MV-4-11 (cell line): ENCODE measurements at regions not wholly inside any gene's neighbourhood (a gene's known extent, or its start where the extent isn't known, plus 50 kb on each side); places are given as distances from the start of the nearest gene placed in this dataset.
"Not testable (repeated sequence)": the region's sequence is repeated elsewhere in the genome, so short reads cannot be mapped to it uniquely, and the experiment has no call there.

ENCODE experiments used
- DNase-seq: peaks from one replicate; lab custom pipeline; 2025; lab: John Stamatoyannopoulos, UW

DNA sequence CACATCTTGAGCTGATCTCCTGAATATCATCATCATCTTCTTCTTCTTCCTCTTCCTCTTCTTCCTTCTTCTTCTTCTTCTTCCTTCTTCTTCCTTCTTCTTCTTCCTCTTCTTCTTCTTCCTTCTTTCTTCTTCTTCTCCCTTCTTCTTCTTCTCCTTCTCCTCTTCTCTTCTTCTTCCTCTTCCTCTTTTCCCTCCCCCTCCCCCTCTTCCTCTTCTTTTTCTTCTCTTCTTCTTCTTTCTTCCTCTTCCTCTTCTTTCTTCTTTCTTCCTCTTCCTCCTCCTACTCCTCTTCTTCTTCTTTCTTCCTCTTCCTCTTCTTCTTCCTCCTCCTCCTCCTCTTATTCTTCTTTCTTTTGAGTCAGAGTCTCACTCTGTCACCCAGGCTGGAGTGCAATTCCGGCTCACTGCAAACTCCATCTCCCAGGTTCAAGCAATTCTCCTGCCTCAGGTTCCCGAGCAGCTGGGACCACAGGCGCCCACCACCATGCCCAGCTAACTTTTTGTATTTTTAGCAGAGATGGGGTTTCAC, 197.9 kb upstream of the NANOGP8 start:
- DNase-seq, result no peak

DNA sequence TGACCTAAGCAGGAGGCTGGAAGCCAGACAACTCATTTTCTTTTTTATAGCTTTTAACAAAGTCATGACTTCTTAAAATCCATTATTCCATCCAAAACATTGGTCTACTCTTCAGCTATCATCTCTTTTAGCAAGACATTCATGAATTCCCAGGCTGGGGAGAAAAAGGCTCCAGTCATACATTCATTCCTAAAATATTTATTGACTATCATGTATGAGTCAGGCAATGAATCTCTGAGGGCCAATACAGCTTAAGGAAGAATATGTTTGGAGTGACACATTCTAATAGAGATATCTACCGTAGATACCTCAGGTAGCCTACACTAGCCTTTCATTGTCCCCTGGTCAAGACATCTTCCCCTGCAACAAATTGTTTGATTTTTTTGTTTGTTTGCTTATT, 196.4 kb upstream of the NANOGP8 start:
- no peak for DNase-seq

DNA sequence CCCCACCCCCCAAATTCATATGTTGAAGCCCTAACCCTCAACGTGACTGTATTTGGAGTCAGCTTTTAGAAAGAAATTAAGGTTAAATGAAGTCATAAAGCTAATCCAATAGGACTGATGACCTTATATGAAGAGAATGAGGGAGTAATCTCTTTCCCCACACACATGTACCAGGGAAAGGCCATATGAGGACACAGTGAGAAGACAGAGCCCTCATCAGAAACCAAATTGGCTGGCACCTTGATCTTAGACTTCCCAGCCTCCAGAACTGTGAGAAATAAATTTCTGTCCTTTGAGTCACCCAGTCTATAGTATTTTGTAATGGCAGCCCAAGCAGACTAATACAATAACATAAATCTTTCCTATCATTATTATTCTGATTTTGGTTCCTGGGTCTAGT, 194.7 kb upstream of the NANOGP8 start:
- DNase-seq, result no peak

DNA sequence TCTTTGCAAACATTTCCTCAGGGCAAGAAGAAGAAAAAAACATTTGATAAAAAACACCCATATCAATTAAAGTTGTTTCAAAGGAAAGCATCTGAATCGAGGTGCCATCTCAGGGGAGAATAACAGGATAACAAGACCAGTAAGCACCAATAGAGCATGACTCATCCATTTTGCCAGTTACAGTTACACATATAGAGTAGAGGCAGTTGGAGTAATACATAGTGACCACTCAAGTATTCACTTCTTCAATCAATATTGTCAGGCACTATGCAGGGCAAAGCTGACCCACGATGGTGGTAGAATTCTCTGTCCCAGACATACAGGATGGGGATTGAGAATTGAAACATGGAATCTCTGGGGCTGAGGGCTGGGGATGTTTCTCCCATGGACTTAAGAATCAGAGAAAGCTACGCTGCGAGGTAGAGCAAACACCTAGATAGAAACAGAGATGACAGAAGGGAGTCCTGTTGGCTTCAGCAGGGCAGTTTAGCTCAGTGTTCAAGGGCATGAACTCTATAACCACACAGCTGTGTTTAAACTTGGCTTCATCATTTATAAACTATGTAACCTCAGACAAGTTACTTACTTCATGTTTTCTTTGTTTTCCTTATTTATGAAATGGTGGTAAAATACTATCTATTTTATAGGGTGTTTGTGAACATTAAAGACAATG, 186.4 kb upstream of the NANOGP8 start:
- DNase-seq, result no peak

DNA sequence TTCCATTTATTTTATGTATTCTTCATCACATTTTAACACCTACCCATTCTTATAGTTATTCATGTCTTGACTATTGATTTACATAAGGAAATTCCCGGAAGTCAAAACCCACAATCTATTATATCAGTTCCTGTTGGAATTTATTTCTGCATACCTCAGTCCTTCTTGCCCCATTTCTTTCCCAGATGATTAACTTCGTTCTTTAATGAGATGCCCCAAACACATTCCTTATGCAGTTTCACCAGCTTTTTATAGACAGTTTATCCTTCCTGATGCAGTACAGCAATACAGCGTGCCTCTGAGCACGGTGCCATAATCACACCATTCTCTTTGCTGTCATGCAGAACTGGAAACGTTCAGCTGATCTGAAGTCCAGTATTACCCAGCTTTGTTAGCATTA, 175.8 kb upstream of the NANOGP8 start:
- DNase-seq, result no peak

DNA sequence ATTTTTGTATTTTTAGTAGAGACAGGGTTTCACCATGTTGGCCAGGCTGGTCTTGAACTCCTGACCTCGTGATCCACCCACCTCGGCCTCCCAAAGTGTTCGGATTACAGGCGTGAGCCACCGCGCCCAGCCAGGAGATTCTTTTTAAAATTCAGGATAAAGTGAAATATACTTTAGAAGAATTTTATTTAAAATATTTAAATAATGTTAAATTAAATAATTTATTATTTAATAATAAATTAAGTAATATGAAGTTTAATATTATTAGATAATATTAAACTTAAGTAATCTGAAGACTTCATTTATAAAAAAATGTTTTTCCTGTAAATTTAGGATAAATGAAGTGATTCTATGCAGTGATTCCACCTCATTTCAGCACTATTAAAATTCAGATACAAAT, 175.2 kb upstream of the NANOGP8 start:
- not testable (repeated sequence) for DNase-seq

DNA sequence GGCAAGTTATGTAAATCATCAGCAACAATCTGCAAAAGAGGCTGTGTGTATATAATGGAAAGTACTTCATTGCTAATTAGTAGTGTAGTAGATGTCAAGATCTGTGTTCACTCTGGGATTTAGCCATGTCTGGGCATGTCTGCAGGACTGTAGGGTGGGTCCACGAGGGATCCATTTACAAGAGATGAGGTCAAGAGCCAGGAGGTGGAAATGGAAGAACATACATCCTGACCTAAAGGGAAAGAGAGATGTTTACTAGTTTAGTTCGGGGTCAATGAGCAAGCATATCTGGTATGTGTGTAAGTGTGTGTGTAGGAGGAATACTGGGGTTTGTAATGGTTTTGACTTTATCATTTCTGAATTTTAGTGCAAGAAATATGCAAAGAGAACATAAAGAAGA, 171.5 kb upstream of the NANOGP8 start:
- DNase-seq, result no peak

DNA sequence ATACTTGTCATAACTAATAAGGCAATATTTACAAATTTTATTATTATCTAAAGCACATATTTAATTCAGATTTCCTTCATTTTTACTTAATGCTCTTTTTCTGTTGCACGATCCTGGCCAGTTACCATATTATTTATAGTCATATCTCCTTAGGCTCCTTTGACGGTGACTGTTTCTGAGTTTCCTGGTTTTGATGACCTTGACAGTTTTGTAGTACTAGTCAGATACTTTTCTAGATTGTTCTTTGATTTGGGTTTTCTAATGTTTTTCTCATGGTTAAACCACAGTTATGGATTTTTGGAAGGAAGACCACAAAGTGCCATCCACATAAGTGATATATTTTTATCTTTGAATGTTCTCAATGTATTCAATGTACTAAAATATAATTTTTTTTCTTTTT, 171.0 kb upstream of the NANOGP8 start:
- no peak for DNase-seq

DNA sequence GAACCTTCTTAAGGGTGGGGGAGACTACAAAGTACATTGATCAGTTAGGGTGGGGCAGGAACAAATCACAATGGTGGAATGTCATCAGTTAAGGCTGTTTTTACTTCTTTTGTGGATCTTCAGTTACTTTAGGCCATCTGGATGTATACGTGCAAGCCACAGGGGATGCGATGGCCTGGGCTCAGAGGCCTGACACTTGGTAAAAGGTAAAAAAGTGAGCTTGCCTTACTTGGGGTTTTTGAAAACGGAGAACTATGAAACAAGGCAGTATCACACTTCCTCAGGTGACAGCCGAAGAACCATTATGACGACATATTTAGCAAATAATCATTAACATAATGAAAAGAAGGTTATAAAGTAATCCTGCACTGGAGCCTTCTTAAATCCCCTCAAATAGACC, 169.8 kb upstream of the NANOGP8 start:
- not testable (repeated sequence) for DNase-seq

DNA sequence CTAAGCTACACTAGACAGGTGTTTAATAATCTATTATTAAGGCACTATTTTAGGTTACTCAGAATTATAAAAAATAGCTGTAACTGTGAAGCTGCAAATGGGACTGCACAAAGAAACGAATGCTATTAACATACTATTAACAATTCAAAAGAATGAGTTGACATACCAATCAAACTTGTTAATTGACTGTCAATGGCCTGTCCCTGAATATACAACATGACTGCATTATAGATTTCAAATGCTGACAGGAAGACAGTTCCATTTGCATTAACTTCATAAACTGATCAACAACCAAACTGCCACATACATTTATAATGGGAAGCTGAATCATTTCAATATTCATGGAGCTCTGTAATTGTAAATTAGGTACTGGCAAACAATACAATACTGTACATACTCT, 169.0 kb upstream of the NANOGP8 start:
- no peak for DNase-seq

DNA sequence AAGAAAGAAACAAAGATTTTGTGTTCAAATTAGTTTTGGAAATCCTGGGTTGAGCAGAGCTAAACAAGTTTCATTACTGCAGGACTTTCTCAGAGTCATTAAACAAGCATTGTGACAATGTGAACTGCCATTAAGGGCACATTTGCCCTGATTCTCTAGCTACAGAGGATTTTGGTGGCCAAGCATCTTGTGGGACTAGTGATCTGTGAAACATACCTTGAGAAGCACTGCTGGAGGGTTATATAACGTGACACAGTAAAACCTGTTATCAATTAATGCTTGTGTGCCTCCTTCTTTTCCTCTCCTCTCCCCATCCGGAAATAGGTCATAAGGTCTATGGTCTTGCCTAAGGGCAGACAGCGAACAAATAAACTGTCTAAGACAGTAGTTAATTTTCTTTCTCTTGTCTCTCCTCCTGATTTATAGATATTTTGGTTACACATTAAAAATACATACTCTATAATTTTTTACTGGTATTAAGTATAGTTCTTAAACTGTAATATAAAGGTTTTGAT, 167.3 kb upstream of the NANOGP8 start:
- DNase-seq, result no peak

DNA sequence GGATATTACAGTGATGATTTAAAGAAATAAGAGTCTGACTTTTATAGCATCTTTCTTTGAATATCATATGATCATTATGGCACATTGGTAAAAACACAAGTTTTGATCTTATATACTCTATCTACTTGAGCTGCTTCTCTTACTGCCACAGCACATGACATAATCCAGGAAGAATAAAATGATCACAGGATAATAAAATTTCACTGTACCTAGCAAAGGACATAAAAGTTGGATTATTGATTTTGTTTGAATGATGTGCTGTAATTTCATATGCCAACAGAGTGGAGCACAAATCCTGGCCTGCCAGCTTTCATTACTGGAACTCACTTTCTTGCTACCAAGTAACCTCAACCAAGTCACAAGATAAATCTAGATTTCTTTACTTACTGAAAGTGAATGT, 162.1 kb upstream of the NANOGP8 start:
- DNase-seq, result no peak

DNA sequence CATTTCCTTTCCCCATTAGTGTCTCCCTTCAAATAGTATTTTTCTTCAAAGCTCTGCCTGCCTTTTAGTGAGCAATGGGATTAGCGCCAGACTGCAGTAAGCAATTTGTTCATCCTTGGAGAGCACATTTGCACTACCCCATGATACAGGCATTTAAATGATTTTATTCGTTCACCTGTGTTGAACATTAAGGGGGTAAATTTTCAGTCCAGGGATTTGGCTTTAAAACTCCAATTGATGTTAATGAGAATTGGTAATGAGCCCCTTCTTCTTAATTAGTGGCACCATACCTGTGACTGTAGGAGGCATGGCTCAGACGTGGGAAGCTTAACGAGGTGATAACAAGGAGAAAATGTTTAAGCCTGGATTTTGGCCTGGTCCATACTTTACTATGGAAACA, 161.4 kb upstream of the NANOGP8 start:
- DNase-seq, result no peak

DNA sequence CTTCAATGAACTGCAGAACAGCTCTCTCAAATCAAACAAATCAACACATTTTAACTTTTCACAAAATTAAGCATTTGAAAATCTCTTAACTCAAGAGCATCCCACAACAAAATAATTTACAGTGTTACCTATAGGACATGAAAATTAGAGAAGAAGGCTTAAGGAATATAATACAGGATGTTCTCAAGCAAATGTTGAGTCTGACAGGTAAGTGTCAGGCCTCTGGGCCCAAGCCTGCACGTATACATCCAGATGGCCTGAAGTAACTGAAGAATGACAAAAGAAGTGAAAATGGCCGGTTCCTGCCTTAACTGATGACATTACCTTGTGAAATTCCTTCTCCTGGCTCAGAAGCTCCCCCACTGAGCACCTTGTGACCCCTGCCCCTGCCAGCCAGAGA, 160.6 kb upstream of the NANOGP8 start:
- not testable (repeated sequence) for DNase-seq

DNA sequence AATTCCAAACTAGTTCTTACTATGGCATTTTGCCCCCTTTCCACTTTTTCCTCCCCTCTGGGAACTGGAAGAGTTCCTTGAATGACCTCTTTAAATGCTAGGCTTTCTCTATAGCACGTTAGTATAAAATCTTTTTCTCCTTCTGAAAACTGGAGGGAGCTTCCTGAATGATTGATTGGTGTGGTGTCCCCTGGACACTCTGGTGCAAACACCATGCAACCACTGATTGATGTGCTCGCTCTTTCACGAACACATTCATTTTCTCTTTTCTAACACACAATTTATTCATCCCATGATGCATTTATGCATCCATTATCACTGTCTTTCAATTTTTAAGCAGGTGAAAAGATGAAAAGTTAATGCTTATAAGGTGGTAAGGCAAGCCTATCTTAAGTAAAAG, 159.1 kb upstream of the NANOGP8 start:
- DNase-seq, result no peak

DNA sequence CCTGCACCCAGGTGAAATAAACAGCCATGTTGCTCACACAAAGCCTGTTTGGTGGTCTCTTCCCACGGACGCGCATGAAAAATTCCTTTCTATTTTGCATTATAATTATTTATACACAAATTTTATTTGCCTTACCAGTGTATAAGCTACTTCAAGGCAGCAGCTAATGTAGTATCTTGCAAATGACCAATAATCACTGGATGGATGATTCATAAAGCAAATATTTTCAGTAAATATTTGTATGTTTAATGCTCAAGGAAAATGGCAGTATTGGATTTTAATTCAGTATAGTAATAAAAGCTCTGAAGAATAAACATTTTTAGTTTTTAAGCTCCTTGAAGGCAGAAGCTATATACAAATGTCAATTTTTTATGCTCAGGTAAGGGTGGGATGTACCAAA, 158.7 kb upstream of the NANOGP8 start:
- no peak for DNase-seq

DNA sequence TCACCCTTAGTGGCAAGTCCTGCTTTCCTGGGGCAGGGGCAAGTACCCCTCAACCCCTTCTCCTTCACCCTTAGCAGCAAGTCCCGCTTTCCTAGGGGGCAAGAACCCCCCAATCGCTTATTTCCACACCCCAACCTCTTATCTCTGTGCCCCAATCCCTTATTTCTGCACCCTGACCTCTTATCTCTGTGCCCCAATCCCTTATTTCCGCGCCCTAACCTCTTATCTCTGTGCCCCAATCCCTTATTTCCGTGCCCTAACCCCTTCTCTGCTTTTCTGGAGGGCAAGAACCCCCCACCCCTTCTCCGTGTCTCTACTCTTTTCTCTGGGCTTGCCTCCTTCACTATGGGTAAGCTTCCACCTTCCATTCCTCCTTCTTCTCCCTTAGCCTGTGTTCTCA, 154.6 kb upstream of the NANOGP8 start:
- DNase-seq, result not testable (repeated sequence)

DNA sequence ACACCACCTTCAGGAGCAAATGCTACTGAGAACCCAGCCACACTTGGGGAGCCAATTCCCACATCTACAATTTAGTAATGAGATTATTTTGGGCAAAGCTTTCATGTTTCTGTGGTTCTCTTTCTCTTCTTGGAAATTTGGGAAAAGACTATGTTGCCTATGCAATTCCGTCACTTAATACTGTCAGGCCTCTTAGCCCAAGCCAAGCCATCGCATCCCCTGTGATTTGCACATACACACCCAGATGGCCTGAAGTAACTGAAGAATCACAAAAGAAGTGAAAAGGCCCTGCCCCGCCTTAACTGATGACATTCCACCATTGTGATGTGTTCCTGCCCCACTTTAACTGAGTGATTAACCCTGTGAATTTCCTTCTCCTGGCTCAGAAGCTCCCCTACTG, 153.4 kb upstream of the NANOGP8 start:
- not testable (repeated sequence) for DNase-seq

DNA sequence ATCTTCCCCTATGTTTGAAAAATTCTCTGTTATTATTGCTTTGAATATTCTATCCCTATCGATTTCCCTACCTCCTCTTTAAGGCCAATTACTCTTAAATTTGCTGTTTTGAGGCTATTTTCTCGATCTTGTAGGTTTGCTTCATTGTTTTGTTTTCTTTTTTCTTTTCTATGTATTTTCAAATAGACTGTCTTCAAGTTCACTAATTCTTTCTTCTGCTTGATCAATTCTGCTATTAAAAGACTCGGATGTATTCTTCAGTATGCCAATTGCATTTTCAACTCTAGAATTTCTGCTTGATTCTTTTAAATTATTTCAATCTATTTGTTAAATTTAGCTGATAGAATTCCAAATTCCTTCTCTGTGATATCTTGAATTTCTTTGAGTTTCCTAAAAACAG, 144.0 kb upstream of the NANOGP8 start:
- DNase-seq, result no peak

DNA sequence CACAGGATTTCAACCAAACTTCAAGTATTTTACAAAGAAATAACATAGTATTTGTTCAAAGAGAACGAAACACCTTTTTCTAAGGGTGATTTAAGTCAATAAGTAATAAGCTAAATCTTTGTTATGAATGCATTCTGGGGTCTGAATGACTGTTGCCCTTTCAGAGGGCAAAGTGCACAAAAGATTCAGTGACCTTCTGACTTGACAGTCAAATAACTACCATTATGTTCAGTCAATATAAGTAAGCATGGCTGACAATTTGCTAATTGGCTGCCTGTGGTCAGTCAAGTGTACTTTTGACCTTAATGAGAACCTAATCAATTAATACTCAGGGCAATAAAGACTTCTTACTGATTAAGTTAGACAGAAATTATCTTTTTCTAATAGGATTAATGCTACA, 133.1 kb upstream of the NANOGP8 start:
- no peak for DNase-seq

DNA sequence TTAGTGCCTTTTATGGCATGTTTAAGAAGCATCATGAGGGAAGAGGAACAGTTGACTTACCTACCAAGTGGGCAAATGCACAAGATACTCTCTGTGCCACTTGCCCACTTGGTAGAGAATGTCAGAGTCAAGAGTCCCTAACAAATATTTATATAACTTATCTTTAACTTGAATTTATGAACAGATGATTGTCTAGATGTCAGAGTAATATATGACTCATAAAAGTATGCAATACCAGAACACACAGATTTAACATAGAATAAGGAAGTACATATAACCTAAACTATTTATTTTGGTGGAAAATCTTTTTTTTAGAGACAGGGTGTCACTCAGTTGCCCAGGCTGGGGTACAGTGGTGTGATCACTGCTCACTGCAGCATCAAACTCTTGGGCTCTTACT, 130.0 kb upstream of the NANOGP8 start:
- DNase-seq, result no peak

DNA sequence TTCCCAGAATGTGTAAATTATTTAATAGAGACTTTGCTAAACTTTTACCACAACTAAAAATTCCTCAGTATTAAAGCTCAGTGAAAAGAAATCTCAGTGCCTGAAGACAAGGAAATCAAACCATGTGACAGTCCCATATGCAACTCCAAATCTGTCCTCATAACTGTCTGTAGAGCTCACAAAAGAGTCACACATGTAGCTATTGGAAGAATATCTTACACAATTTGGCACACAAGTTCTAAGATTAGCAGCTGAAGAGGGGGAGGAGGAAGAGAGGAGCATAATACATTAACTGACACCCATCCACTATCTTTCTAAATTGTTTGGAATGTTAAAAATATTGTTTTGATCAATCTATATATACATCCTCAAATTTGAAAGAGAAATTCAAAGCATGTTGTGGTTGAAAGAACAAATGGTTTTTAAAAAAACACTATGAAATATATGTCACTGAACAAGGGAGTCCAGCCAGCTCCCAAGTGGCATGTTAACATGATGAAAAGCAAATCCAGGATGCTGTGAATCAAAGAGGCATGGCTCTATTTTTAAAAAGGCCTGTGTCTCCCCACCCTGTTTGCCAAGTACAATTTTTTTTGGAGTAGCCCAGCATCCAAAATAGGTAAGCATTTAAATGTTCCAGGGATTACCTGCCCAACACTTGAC, 126.3 kb upstream of the NANOGP8 start:
- no peak for DNase-seq

DNA sequence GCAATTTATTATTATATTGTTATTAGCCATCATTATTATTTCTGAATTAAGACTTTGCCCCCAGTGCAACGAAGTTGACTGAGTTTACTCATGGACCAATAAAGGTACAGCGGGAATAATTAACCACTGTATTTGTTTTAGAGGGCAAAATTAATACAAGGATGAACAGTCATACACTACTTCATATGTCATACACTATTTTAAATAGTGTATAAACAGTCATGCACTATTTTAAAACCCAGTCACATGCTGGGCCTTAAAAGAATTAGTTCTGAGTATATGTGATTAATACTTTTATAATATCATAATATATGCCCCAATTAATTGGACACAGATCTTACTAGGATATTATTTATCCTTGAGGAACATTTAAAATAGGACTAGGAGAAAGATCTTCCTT, 125.3 kb upstream of the NANOGP8 start:
- no peak for DNase-seq

DNA sequence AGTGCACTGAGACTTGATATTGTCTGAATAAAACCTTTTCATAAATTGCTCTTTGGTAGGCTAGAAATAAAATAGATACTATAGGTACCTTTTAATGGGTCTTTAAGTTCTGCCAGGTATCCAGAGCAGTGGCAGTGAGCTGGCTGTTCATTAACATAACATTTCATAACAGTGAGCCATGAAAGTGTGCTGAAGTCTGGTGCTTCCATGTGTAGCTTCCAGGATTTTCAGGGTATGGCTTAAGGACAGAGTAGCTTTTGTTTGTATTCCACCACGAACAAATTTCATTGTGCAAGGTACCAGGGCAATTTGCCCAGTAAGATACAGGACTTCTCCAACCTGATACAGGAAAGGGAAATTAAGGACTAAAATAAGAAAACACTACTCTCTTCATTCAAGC, 124.7 kb upstream of the NANOGP8 start:
- DNase-seq, result no peak
